ENCODE measurements at regions not wholly inside any gene's neighbourhood (a gene's known extent, or its start where the extent isn't known, plus 50 kb on each side); places are given as distances from the start of the nearest gene placed in this dataset.

GRCh38 chr7:153066711-153067110, 307.2 kb downstream of the ACTR3B start:
- ATAC-seq: no peak
- TF ChIP-seq RARB (CRISPR knock-in tag; IDR thresholded peaks at IDR 0.05): no peak
- no peak for TF ChIP-seq TOX (CRISPR knock-in tag; IDR thresholded peaks at IDR 0.05; ENCODE audit: borderline replicate concordance)
- TF ChIP-seq GLIS3 (CRISPR knock-in tag; IDR thresholded peaks at IDR 0.05): no peak
- no peak for TF ChIP-seq ZFP30 (CRISPR knock-in tag; IDR thresholded peaks at IDR 0.05)
- TF ChIP-seq, protein P1, sequence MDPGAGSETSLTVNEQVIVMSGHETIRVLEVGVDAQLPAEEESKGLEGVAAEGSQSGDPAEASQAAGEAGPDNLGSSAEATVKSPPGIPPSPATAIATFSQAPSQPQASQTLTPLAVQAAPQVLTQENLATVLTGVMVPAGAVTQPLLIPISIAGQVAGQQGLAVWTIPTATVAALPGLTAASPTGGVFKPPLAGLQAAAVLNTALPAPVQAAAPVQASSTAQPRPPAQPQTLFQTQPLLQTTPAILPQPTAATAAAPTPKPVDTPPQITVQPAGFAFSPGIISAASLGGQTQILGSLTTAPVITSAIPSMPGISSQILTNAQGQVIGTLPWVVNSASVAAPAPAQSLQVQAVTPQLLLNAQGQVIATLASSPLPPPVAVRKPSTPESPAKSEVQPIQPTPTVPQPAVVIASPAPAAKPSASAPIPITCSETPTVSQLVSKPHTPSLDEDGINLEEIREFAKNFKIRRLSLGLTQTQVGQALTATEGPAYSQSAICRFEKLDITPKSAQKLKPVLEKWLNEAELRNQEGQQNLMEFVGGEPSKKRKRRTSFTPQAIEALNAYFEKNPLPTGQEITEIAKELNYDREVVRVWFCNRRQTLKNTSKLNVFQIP (CRISPR knock-in tag; IDR thresholded peaks at IDR 0.05; ENCODE audit: borderline replicate concordance, low read depth): no peak
- TF ChIP-seq ZNF70 (CRISPR knock-in tag; IDR thresholded peaks at IDR 0.05): no peak
- TF ChIP-seq PPARA (CRISPR knock-in tag; IDR thresholded peaks at IDR 0.05; ENCODE audit: borderline replicate concordance): no peak
- no peak for TF ChIP-seq ZNF8 (CRISPR knock-in tag; IDR thresholded peaks at IDR 0.05)
- TF ChIP-seq TSHZ2 (CRISPR knock-in tag; IDR thresholded peaks at IDR 0.05): no peak
- TF ChIP-seq OSR1 (CRISPR knock-in tag; IDR thresholded peaks at IDR 0.05): no peak
- TF ChIP-seq ZC3H10 (CRISPR knock-in tag; IDR thresholded peaks at IDR 0.05): no peak
- TF ChIP-seq BACH2 (CRISPR knock-in tag; IDR thresholded peaks at IDR 0.05; ENCODE audit: borderline replicate concordance): no peak
- TF ChIP-seq CSDC2 (CRISPR knock-in tag; IDR thresholded peaks at IDR 0.05): no peak
- TF ChIP-seq ESRRG (CRISPR knock-in tag; IDR thresholded peaks at IDR 0.05): no peak
- TF ChIP-seq, protein P2, sequence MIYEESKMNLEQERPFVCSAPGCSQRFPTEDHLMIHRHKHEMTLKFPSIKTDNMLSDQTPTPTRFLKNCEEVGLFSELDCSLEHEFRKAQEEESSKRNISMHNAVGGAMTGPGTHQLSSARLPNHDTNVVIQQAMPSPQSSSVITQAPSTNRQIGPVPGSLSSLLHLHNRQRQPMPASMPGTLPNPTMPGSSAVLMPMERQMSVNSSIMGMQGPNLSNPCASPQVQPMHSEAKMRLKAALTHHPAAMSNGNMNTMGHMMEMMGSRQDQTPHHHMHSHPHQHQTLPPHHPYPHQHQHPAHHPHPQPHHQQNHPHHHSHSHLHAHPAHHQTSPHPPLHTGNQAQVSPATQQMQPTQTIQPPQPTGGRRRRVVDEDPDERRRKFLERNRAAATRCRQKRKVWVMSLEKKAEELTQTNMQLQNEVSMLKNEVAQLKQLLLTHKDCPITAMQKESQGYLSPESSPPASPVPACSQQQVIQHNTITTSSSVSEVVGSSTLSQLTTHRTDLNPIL (CRISPR knock-in tag; IDR thresholded peaks at IDR 0.05; ENCODE audit: low read depth): no peak
- TF ChIP-seq, protein P3, sequence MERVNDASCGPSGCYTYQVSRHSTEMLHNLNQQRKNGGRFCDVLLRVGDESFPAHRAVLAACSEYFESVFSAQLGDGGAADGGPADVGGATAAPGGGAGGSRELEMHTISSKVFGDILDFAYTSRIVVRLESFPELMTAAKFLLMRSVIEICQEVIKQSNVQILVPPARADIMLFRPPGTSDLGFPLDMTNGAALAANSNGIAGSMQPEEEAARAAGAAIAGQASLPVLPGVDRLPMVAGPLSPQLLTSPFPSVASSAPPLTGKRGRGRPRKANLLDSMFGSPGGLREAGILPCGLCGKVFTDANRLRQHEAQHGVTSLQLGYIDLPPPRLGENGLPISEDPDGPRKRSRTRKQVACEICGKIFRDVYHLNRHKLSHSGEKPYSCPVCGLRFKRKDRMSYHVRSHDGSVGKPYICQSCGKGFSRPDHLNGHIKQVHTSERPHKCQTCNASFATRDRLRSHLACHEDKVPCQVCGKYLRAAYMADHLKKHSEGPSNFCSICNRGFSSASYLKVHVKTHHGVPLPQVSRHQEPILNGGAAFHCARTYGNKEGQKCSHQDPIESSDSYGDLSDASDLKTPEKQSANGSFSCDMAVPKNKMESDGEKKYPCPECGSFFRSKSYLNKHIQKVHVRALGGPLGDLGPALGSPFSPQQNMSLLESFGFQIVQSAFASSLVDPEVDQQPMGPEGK (CRISPR knock-in tag; IDR thresholded peaks at IDR 0.05; ENCODE audit: borderline replicate concordance): no peak

- no peak for ATAC-seq
- TF ChIP-seq TSHZ2 (CRISPR knock-in tag; IDR thresholded peaks at IDR 0.05) (no peak), GLIS3 (CRISPR knock-in tag; IDR thresholded peaks at IDR 0.05) (no peak), BACH2 (CRISPR knock-in tag; IDR thresholded peaks at IDR 0.05; ENCODE audit: borderline replicate concordance) (no peak), ZNF8 (CRISPR knock-in tag; IDR thresholded peaks at IDR 0.05) (no peak)
Measured at GRCh38 chr7:153070141-153070540, 310.6 kb downstream of the ACTR3B start.

DNA sequence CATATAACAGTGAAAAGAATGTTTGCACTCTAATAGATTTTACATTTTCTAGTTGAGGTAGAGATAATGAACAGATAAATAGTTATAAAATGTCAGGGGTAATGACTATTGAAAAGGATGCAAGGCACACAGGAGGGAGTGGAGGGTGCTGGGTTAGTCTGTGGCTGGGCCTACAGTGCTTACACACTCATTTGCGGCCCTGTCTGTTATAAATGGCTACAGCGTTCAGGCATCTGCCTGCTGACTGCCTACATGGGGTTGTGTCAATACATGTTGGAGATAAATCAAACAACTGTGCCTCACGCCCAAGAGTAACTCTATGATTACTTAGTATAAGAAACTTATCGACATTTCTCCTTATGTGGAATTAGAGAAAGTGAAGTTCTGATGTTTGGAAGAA, 313.3 kb downstream of the ACTR3B start:
- ATAC-seq: no peak
- TF ChIP-seq TCF4 (CRISPR knock-in tag; IDR thresholded peaks at IDR 0.05; ENCODE audit: borderline replicate concordance) (no peak), ZFP3 (CRISPR knock-in tag; IDR thresholded peaks at IDR 0.05) (no peak), ARNTL (CRISPR knock-in tag; IDR thresholded peaks at IDR 0.05; ENCODE audit: borderline replicate concordance, low read depth) (no peak), CSDC2 (CRISPR knock-in tag; IDR thresholded peaks at IDR 0.05) (no peak), ZNF565 (CRISPR knock-in tag; conservative IDR thresholded peaks at IDR 0.05; ENCODE audit: low read depth) (no peak), BACH2 (CRISPR knock-in tag; IDR thresholded peaks at IDR 0.05; ENCODE audit: borderline replicate concordance) (no peak), ZC3H10 (CRISPR knock-in tag; IDR thresholded peaks at IDR 0.05) (no peak), SNAI2 (CRISPR knock-in tag; IDR thresholded peaks at IDR 0.05) (no peak), ZNF8 (CRISPR knock-in tag; IDR thresholded peaks at IDR 0.05) (no peak), ISL1 (CRISPR knock-in tag; IDR thresholded peaks at IDR 0.05) (no peak), ESRRG (CRISPR knock-in tag; IDR thresholded peaks at IDR 0.05) (no peak), GLIS3 (CRISPR knock-in tag; IDR thresholded peaks at IDR 0.05) (no peak)
- TF ChIP-seq, protein P4, sequence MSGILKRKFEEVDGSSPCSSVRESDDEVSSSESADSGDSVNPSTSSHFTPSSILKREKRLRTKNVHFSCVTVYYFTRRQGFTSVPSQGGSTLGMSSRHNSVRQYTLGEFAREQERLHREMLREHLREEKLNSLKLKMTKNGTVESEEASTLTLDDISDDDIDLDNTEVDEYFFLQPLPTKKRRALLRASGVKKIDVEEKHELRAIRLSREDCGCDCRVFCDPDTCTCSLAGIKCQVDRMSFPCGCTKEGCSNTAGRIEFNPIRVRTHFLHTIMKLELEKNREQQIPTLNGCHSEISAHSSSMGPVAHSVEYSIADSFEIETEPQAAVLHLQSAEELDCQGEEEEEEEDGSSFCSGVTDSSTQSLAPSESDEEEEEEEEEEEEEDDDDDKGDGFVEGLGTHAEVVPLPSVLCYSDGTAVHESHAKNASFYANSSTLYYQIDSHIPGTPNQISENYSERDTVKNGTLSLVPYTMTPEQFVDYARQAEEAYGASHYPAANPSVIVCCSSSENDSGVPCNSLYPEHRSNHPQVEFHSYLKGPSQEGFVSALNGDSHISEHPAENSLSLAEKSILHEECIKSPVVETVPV (CRISPR knock-in tag; IDR thresholded peaks at IDR 0.05): no peak
- TF ChIP-seq, protein P1 (CRISPR knock-in tag; IDR thresholded peaks at IDR 0.05; ENCODE audit: borderline replicate concordance, low read depth): no peak

Measured in SK-N-SH treated with all-trans-retinoic acid at 6 μM for 48 hours (cell line).